OCI-LY1 (cell line): ENCODE measurements at regions not wholly inside any gene's neighbourhood (a gene's known extent, or its start where the extent isn't known, plus 50 kb on each side); places are given as distances from the start of the nearest gene placed in this dataset.

ENCODE experiments used
- H2AFZ ChIP-seq: fragments of 200-600 bp; sonication (generic), shearing (Covaris generic); 2 replicates; pipeline ENCODE4 v1.6.0; 2014; ENCODE audit warnings: antibody characterized with exemption, mild to moderate bottlenecking, low read length
- H3F3A ChIP-seq: fragments of 200-600 bp; sonication (generic), shearing (Covaris generic); 2 replicates; pipeline ENCODE4 v1.6.0; 2014; ENCODE audit warnings: mild to moderate bottlenecking, antibody characterized with exemption, low read length, moderate library complexity; ENCODE audit not compliant: insufficient read depth
- H3K27ac ChIP-seq: fragments of 200-600 bp; sonication (generic); 2 replicates; pipeline ENCODE4 v1.5.1; 2014; ENCODE audit warnings: low read length, mixed run types, mild to moderate bottlenecking, low read depth; ENCODE audit not compliant: poor library complexity, severe bottlenecking
- H3K27me3 ChIP-seq: fragments of 200-600 bp; sonication (generic); 2 replicates; pipeline ENCODE4 v1.6.0; 2014; ENCODE audit warnings: antibody characterized with exemption, mild to moderate bottlenecking, low read length, moderate library complexity; ENCODE audit not compliant: insufficient read depth
- H3K36me3 ChIP-seq: fragments of 200-600 bp; sonication (generic); 2 replicates; pipeline ENCODE4 v1.6.1; 2014; ENCODE audit warnings: mild to moderate bottlenecking, antibody characterized with exemption, low read length, moderate library complexity, mixed read lengths; ENCODE audit not compliant: insufficient read depth
- H3K4me1 ChIP-seq: fragments of 200-600 bp; sonication (generic); 2 replicates; pipeline ENCODE4 v1.5.1; 2014; ENCODE audit warnings: mild to moderate bottlenecking, low read length, moderate library complexity; ENCODE audit not compliant: insufficient read depth, severe bottlenecking
- H3K4me2 ChIP-seq: fragments of 200-600 bp; sonication (generic), shearing (Covaris generic); 2 replicates; pipeline ENCODE4 v1.6.1; 2014; ENCODE audit warnings: low read length
- H3K4me3 ChIP-seq: fragments of 200-600 bp; sonication (generic); 2 replicates; pipeline ENCODE4 v1.5.1; 2014; ENCODE audit warnings: low read length, low read depth, mild to moderate bottlenecking, mixed read lengths; ENCODE audit not compliant: poor library complexity, severe bottlenecking
- H3K79me2 ChIP-seq: fragments of 200-600 bp; shearing (Covaris generic); 2 replicates; pipeline ENCODE4 v1.6.1; 2016; ENCODE audit warnings: mixed run types, low read length, mixed read lengths; ENCODE audit not compliant: insufficient read depth
- H3K9ac ChIP-seq: fragments of 200-600 bp; sonication (generic), shearing (Covaris generic); 2 replicates; pipeline ENCODE4 v1.6.1; 2014; ENCODE audit warnings: mild to moderate bottlenecking, low read length, mixed read lengths
- H3K9me2 ChIP-seq: fragments of 200-600 bp; sonication (generic), shearing (Covaris generic); 2 replicates; pipeline ENCODE4 v1.6.1; 2014; ENCODE audit warnings: low read depth, mild to moderate bottlenecking, low read length, mixed read lengths
- H3K9me3 ChIP-seq: fragments of 200-600 bp; shearing (Covaris generic); 2 replicates; pipeline ENCODE4 v1.6.1; 2014; ENCODE audit warnings: low read length, mixed read lengths
- H4K20me1 ChIP-seq: fragments of 200-600 bp; sonication (generic), shearing (Covaris generic); 2 replicates; pipeline ENCODE4 v1.6.0; 2016; ENCODE audit warnings: mild to moderate bottlenecking, low read length; ENCODE audit not compliant: insufficient read depth
- CTCF ChIP-seq: fragments of 200-600 bp; sonication (generic), shearing (Covaris generic); IDR thresholded peaks from 2 replicates; pipeline ENCODE4 v1.5.1; 2017; ENCODE audit warnings: mild to moderate bottlenecking, antibody characterized with exemption, low read length, moderate library complexity, mixed read lengths
- EZH2 ChIP-seq: fragments of 200-600 bp; sonication (generic), shearing (Covaris generic); IDR thresholded peaks from 2 replicates; pipeline ENCODE4 v1.8.0; 2017; ENCODE audit warnings: borderline replicate concordance, mixed run types, mild to moderate bottlenecking, antibody characterized with exemption, low read length, moderate library complexity, mixed read lengths

DNA sequence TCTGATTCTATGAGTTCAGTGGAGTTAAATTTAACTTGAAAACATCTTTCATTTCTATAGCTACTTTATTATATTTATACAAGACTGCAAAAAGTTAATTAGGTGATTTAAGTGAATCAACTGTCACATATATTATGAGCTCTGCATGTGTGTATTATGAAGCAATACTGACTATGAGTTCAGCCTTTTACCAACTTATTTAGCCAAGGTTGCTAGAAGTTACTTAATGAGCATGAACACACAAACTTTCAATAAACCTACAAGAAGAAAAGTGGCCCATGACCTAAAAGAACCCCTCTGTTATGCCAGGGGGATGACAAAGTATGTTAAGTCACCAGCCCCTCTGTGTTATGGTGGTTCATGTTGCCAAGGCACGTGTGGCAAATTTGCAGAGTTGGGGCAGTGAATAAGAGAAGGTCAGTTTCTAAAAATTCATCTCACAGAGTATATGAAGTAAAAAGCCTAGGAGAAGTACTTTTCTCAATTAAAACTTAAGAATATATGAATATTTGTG is 86.7 kb upstream of the LYPLAL1 start:
- H3K27ac ChIP-seq: no peak overlapping the region

DNA sequence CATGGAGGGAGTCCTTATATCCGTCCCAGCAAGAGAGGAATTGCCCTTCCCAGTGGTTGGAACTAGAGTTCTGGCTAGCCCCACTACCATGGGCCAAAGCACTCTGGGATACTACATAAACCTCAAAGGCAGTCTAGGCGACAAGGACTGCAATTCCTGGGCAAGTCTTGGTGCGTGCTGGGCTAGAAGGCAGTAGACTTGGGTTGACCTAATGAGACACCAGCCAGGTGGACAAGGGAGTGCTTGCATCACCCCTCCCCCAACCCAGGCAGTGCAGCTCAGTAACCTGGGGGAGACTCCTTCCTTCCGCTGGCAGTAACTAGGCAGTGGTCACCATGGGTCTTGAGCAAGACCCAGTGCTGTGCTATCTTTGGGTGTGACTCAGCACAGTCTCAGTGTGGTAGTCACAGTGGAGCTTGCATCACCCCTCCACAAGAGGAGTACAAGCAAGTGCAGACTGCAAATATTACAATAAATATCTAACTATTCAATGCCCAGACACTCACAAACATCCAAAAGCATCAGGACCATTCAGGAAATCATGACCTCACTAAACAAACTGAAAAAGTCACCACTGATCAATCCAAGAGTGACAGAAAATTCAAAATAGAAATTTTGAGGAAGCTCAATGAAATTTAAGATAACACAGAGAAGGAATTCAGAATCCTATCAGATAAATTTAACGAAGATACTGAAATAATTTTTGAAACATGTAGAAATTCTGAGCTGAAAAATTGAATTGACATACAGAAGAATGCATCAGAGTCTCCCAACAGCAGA is 84.7 kb upstream of the LYPLAL1 start:
- no peak overlapping the region for H3K27ac ChIP-seq
- H3K9me3 ChIP-seq: no peaks in the 10 kb centered on the region
- no peaks in the 10 kb centered on the region for H3K9me2 ChIP-seq
- H2AFZ ChIP-seq: no peak overlapping the region
- H3K27me3 ChIP-seq: no peaks in the 10 kb centered on the region
- no peak overlapping the region for H3K4me2 ChIP-seq
- no peaks in the 10 kb centered on the region for H3K79me2 ChIP-seq
- no peaks in the 10 kb centered on the region for H3F3A ChIP-seq
- H3K9ac ChIP-seq: no peak overlapping the region
- TF ChIP-seq EZH2 (no peak), CTCF (no peak)
- no peaks in the 10 kb centered on the region for H4K20me1 ChIP-seq
- no peak overlapping the region for H3K4me3 ChIP-seq
- peaks cover 6% of the 10 kb centered on the region for H3K4me1 ChIP-seq
- no peaks in the 10 kb centered on the region for H3K36me3 ChIP-seq

More for the DNA sequence above, 86.7 kb upstream of the LYPLAL1 start:
- Histone ChIP-seq H4K20me1 (no peaks in the 10 kb centered on the region), H3K9me3 (no peaks in the 10 kb centered on the region), H3K27me3 (no peaks in the 10 kb centered on the region), H3K4me3 (no peak overlapping the region), H3K9me2 (no peaks in the 10 kb centered on the region), H3K9ac (no peak overlapping the region), H3K4me2 (no peak overlapping the region), H2AFZ (no peak overlapping the region), H3K79me2 (no peaks in the 10 kb centered on the region), H3K36me3 (no peaks in the 10 kb centered on the region), H3F3A (no peaks in the 10 kb centered on the region), H3K4me1 (peaks cover 6% of the 10 kb centered on the region)
- TF ChIP-seq EZH2 (no peak), CTCF (no peak)

GRCh38 chr1:219090607-219091006 is 83.1 kb upstream of the LYPLAL1 start:
- H4K20me1 ChIP-seq: no peaks in the 10 kb centered on the region
- H2AFZ ChIP-seq: no peak overlapping the region
- no peaks in the 10 kb centered on the region for H3K9me2 ChIP-seq
- no peak overlapping the region for H3K4me3 ChIP-seq
- no peaks in the 10 kb centered on the region for H3F3A ChIP-seq
- no peaks in the 10 kb centered on the region for H3K79me2 ChIP-seq
- no peaks in the 10 kb centered on the region for H3K27me3 ChIP-seq
- H3K4me2 ChIP-seq: no peak overlapping the region
- no peaks in the 10 kb centered on the region for H3K9me3 ChIP-seq
- H3K9ac ChIP-seq: no peak overlapping the region
- peaks cover 6% of the 10 kb centered on the region for H3K4me1 ChIP-seq
- TF ChIP-seq EZH2 (no peak), CTCF (no peak)
- H3K27ac ChIP-seq: no peak overlapping the region
- H3K36me3 ChIP-seq: no peaks in the 10 kb centered on the region
